AG09309 (cell line): ENCODE measurements at regions not wholly inside any gene's neighbourhood (a gene's known extent, or its start where the extent isn't known, plus 50 kb on each side); places are given as distances from the start of the nearest gene placed in this dataset.

Experiments
- DNase-seq: peaks from one replicate; pipeline ENCODE4 v3.0.0-alpha.2; 2010; ENCODE audit warnings: low read depth
- H3K4me3 ChIP-seq: 2 replicates; pipeline ENCODE4 v1.5.1; 2011; ENCODE audit warnings: mild to moderate bottlenecking, low read depth, low read length, moderate library complexity; ENCODE audit not compliant: control insufficient read depth
- TF ChIP-seq, protein P1 (sequence below): IDR thresholded peaks from 2 replicates; pipeline ENCODE4 v1.5.1; 2011; ENCODE audit warnings: mild to moderate bottlenecking, low read depth, low read length, inconsistent platforms; ENCODE audit not compliant: insufficient read depth, control insufficient read depth; ENCODE audit errors: missing control alignments

DNA sequence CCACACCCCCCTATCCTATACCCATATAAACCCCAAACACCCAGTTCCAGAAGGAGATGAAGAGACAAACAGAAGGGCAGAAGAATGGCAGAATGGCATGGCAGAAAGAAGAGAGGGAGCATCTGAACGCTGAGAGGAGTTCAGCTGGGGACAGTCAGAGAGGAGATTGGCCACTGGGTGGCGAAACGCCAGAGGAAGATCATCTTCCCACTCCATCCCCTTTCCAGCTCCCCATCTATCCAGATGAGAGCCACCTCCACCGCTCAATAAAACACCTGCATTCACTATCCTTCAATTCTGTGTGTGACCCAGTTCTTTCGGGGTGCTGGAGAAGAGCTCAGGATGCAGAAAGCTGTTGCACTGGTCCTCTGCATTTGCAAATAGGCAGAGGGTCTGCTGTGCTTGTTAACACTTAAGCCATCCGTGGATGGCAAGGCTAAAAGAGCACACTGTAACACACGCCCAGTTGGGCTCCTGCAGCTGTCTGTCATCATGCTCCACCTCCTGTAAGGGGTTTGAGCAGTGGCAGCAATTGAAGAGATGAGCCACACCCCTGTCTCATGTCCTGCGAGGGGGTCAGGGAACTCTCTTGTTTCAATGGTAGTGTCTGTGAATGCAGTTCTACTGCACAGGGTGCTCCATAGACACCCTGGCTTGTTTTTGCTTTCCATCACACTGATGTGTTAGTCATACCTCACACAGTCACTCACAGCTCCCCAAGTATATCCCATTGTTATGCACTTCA lies 1034.8 kb upstream of the RBFOX1 start:
- no peak for DNase-seq
- H3K4me3 ChIP-seq, result no peak overlapping the region
- TF ChIP-seq, protein P1, sequence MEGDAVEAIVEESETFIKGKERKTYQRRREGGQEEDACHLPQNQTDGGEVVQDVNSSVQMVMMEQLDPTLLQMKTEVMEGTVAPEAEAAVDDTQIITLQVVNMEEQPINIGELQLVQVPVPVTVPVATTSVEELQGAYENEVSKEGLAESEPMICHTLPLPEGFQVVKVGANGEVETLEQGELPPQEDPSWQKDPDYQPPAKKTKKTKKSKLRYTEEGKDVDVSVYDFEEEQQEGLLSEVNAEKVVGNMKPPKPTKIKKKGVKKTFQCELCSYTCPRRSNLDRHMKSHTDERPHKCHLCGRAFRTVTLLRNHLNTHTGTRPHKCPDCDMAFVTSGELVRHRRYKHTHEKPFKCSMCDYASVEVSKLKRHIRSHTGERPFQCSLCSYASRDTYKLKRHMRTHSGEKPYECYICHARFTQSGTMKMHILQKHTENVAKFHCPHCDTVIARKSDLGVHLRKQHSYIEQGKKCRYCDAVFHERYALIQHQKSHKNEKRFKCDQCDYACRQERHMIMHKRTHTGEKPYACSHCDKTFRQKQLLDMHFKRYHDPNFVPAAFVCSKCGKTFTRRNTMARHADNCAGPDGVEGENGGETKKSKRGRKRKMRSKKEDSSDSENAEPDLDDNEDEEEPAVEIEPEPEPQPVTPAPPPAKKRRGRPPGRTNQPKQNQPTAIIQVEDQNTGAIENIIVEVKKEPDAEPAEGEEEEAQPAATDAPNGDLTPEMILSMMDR, result no peak

DNA sequence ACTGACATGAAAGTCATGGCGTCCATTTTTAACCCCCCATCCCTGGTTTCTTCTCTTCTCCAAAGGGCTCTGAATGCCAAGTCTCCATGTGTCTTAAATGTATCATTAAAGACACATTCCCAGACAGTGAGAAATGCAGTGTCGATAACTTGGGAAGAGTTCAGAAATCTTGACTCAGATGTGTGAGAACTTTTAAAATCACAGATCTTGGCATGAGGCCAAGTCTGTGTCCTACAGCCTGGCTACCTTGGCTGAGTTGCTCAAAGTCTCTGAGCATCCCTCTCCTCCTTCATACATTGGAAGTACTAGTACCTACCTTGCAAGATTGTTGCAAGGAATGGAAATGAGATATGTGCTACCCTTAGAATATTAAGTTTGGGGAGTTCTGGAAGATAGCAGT lies 1046.5 kb upstream of the RBFOX1 start:
- TF ChIP-seq, protein P1, result no peak
- DNase-seq, result no peak
- H3K4me3 ChIP-seq, result no peak overlapping the region

DNA sequence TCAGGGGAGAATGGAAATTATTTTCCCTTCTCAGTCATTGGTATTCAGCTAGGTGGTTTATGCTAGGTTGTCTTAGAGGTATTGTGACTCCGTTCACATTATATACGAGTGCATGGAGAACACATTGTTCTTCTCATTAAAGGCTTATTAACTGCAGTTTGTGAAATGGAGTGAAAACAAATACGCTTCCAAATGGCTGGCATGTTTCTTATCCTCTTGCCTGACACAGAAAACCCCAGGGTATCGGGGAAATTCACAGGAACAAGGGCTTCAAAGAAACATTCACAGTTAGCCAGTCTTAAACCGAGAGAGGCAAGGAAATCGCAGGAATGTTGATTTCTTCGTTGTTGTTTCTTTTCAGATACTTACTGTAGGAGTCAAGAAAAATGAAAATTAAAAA lies 1047.9 kb upstream of the RBFOX1 start:
- no peak for DNase-seq
- H3K4me3 ChIP-seq, result no peak overlapping the region
- TF ChIP-seq, protein P1, result no peak

GRCh38 chr16:6281994-6282393 lies 1050.7 kb upstream of the RBFOX1 start:
- TF ChIP-seq, protein P1, result no peak
- no peak overlapping the region for H3K4me3 ChIP-seq
- no peak for DNase-seq

- no peak overlapping the region for H3K4me3 ChIP-seq
- DNase-seq, result no peak
- TF ChIP-seq, protein P1, result no peak
Measured at GRCh38 chr16:6281274-6281673, 1051.4 kb upstream of the RBFOX1 start.

GRCh38 chr16:6280055-6280454 lies 1052.6 kb upstream of the RBFOX1 start:
- DNase-seq, result no peak
- no peak overlapping the region for H3K4me3 ChIP-seq
- TF ChIP-seq, protein P1, result no peak
